Naive B cell (primary cell): ENCODE measurements at regions not wholly inside any gene's neighbourhood (a gene's known extent, or its start where the extent isn't known, plus 50 kb on each side); places are given as distances from the start of the nearest gene placed in this dataset.
"Not testable (repeated sequence)": the region's sequence is repeated elsewhere in the genome, so short reads cannot be mapped to it uniquely, and the experiment has no call there.

Experiments used
- ATAC-seq, 2 donors: fragments of 150-1000 bp; cut with Tn5 transposase; 2 replicates each; pipeline ENCODE4 v1.10.0; 2021; ENCODE audit warnings: low read depth in 2 of 2, mild to moderate bottlenecking in 2 of 2, moderate library complexity in 2 of 2
- DNase-seq: peaks from one replicate; pipeline ENCODE4 v3.0.0; 2022
- H3K27ac Mint-ChIP-seq, 6 donors: one replicate each; pipeline ENCODE4 v1.8.0; 2020 to 2022; ENCODE audit warnings: mild to moderate bottlenecking in 6 of 6, mixed read lengths in 6 of 6, moderate library complexity in 5 of 6, inconsistent platforms in 2 of 6
- H3K27me3 Mint-ChIP-seq, 3 donors: one replicate each; pipeline ENCODE4 v1.8.0; 2021 to 2022; ENCODE audit warnings: mixed read lengths in 3 of 3, mild to moderate bottlenecking in 1 of 3
- H3K36me3 Mint-ChIP-seq, 2 donors: one replicate each; pipeline ENCODE4 v1.8.0; 2020 to 2022; ENCODE audit warnings: mixed read lengths in 2 of 2, inconsistent platforms in 1 of 2, mild to moderate bottlenecking in 1 of 2
- H3K4me1 Mint-ChIP-seq, 3 donors: one replicate each; pipeline ENCODE4 v1.8.0; 2020 to 2022; ENCODE audit warnings: mixed read lengths in 3 of 3, inconsistent platforms in 1 of 3, mild to moderate bottlenecking in 1 of 3, moderate library complexity in 1 of 3
- H3K4me3 Mint-ChIP-seq, 8 donors: one replicate each; pipeline ENCODE4 v1.8.0; 2020 to 2022; ENCODE audit warnings: mild to moderate bottlenecking in 8 of 8, mixed read lengths in 8 of 8, moderate library complexity in 8 of 8, inconsistent platforms in 2 of 8
- H3K9me3 Mint-ChIP-seq, 7 donors: one replicate each; pipeline ENCODE4 v1.8.0; 2020 to 2022; ENCODE audit warnings: mixed read lengths in 7 of 7, mild to moderate bottlenecking in 5 of 7, inconsistent platforms in 2 of 7, moderate library complexity in 1 of 7

GRCh38 chr22:38375784-38376183 lies 58.6 kb upstream of the CSNK1E start:
- not testable (repeated sequence) for H3K27me3 Mint-ChIP-seq, DNase-seq, ATAC-seq
- peaks cover 31 to 37% of the 10 kb centered on the region in 2 donors for H3K36me3 Mint-ChIP-seq
- peaks cover 26 to 46% (median 37%) of the 10 kb centered on the region in 3 donors for H3K4me1 Mint-ChIP-seq
- H3K4me3 Mint-ChIP-seq = peak overlapping the region in 2 of 8 donors; percentile 3 to 27
- peaks cover 0 to 14% (median 11%) of the 10 kb centered on the region in 7 donors for H3K9me3 Mint-ChIP-seq
- peak overlapping the region; percentile 36 to 97 (median 90) for H3K27ac Mint-ChIP-seq

GRCh38 chr22:38375005-38375404 lies 57.8 kb upstream of the CSNK1E start:
- Mint-ChIP-seq H3K27ac (peak overlapping the region; percentile 79 to 98 (median 94)), H3K4me1 (peaks cover 26 to 52% (median 39%) of the 10 kb centered on the region in 3 donors), H3K4me3 (peak overlapping the region in 6 of 8 donors; percentile 6 to 86 (median 76)), H3K36me3 (peaks cover 31 to 32% of the 10 kb centered on the region in 2 donors), H3K9me3 (peaks cover 0 to 14% (median 11%) of the 10 kb centered on the region in 7 donors)
- DNase-seq, H3K27me3 Mint-ChIP-seq, ATAC-seq: not testable (repeated sequence)

GRCh38 chr22:38374433-38374831 lies 57.2 kb upstream of the CSNK1E start:
- H3K9me3 Mint-ChIP-seq = peaks cover 0 to 14% (median 11%) of the 10 kb centered on the region in 7 donors
- H3K4me1 Mint-ChIP-seq = peaks cover 26 to 56% (median 44%) of the 10 kb centered on the region in 3 donors
- H3K36me3 Mint-ChIP-seq = peaks cover 27 to 31% of the 10 kb centered on the region in 2 donors
- peak overlapping the region; percentile 79 to 99 (median 96) for H3K27ac Mint-ChIP-seq
- not testable (repeated sequence) for ATAC-seq, DNase-seq, H3K27me3 Mint-ChIP-seq
- peak overlapping the region; percentile 43 to 86 (median 71) for H3K4me3 Mint-ChIP-seq

GRCh38 chr22:38373783-38374432 lies 56.7 kb upstream of the CSNK1E start:
- Mint-ChIP-seq H3K4me3 (peak overlapping the region; percentile 43 to 86 (median 71)), H3K9me3 (peaks cover 0 to 14% (median 11%) of the 10 kb centered on the region in 7 donors), H3K27ac (peak overlapping the region; percentile 79 to 99 (median 96)), H3K4me1 (peaks cover 30 to 59% (median 44%) of the 10 kb centered on the region in 3 donors), H3K36me3 (peaks cover 27 to 31% of the 10 kb centered on the region in 2 donors)
- ATAC-seq (peak; percentile 95 to 98), DNase-seq (peak; percentile 71)
- H3K27me3 Mint-ChIP-seq = not testable (repeated sequence)

- Mint-ChIP-seq H3K27ac (peak overlapping the region in 4 of 6 donors; percentile 39 to 93 (median 86)), H3K9me3 (peaks cover 0 to 14% (median 11%) of the 10 kb centered on the region in 7 donors), H3K36me3 (peaks cover 16 to 20% of the 10 kb centered on the region in 2 donors), H3K4me1 (peaks cover 23 to 61% (median 44%) of the 10 kb centered on the region in 3 donors)
- not testable (repeated sequence) for H3K27me3 Mint-ChIP-seq, ATAC-seq, H3K4me3 Mint-ChIP-seq, DNase-seq
Measured at GRCh38 chr22:38372665-38373064, 55.4 kb upstream of the CSNK1E start.

- peaks cover 0 to 14% (median 11%) of the 10 kb centered on the region in 7 donors for H3K9me3 Mint-ChIP-seq
- ATAC-seq, DNase-seq, H3K27me3 Mint-ChIP-seq, H3K4me3 Mint-ChIP-seq: not testable (repeated sequence)
- H3K4me1 Mint-ChIP-seq = peaks cover 19 to 56% (median 33%) of the 10 kb centered on the region in 3 donors
- H3K36me3 Mint-ChIP-seq = peaks cover 9 to 16% of the 10 kb centered on the region in 2 donors
- peak overlapping the region in 4 of 6 donors; percentile 71 to 93 (median 82) for H3K27ac Mint-ChIP-seq
Measured at GRCh38 chr22:38370490-38370889, 53.3 kb upstream of the CSNK1E start.

- peak in 1 of 2 donors; percentile 61 for ATAC-seq
- Mint-ChIP-seq H3K36me3 (peaks cover 14 to 22% of the 10 kb centered on the region in 2 donors), H3K9me3 (peaks cover 0 to 16% (median 11%) of the 10 kb centered on the region in 7 donors), H3K4me1 (peaks cover 19 to 53% (median 24%) of the 10 kb centered on the region in 3 donors), H3K27ac (peak overlapping the region in 4 of 6 donors; percentile 21 to 57 (median 46))
- not testable (repeated sequence) for H3K27me3 Mint-ChIP-seq, DNase-seq, H3K4me3 Mint-ChIP-seq
Measured at GRCh38 chr22:38369132-38369531, 51.9 kb upstream of the CSNK1E start.
